NCI-H2196 treated with DMSO at 0.1 percent for 48 hours (cell line): ENCODE measurements at regions not wholly inside any gene's neighbourhood (a gene's known extent, or its start where the extent isn't known, plus 50 kb on each side); places are given as distances from the start of the nearest gene placed in this dataset.

Experiments
- DNase-seq: peaks from one replicate; lab custom pipeline; 2025; ENCODE audit not compliant: unreplicated experiment; lab: John Stamatoyannopoulos, UW

DNA sequence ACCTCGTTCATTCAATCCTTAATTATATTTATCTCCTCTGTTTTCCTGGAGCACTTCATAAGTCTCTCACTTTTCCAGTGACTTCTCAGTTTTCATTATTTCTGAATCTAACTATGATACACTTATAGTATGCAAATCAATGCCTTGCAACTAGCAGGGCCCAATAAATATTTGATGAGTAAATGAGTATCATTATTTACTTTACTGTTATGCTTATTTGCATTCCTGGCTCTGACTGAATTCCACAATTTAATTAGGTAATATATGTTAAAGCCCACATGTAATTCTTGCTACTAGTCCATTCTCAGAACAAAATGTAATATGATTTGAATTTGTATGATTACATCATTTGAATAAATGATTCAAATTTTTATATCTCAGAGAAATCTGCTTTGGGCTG is 1595.1 kb upstream of the MIR17HG start:
- DNase-seq: no peak

DNA sequence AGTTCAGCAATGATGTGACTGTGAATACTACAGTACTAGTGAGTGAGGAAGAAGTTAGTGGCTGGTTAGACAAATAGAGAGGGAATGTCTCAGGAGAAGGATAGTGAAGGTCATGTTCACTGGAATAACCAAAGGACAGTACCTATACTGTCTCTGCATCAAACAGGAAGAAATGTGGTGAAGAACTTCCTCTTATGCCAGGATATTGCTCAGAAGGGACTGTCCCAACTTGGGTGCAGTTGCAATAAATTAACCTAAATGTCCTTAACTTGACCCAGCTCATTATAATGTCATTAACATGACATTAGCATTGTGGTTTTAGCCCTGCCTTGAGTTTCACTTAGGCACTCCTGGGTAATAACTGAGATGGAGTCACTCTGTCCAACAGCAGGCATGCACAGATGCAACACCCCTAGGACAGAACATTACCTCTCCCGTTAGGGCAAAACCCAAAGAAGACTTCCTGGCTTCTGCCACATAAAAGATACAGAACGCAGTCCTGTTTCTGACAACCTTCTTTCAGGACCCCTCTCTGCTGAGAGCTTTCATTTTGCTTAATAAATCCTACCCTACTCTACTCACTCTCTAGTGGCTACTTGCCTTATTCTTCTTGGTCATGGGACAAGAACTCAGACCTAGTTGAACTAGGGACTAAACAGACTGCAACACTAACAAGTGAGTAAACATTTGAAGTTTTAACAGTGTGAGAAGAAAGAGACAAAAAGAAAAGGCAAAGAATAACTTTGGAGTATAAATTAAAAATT is 1591.6 kb upstream of the MIR17HG start:
- no peak for DNase-seq

DNA sequence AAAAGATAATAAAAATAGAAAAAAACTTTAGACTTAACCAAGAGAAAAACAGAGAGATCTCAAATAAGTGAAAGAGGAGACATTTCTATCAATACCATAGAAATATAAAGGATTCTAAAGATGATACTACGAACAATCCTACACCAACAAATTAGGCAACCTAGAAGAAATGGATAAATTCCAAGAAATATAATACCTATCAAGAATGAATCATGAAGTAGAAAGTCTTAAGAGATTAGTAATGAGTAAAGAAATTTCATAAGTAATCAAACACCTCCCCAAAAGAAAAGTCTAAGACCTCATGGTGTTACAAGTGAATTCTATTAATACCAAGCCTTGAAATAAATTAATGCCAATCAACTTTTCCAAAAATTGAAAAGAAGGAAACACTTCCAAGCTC is 1584.5 kb upstream of the MIR17HG start:
- DNase-seq: no peak

DNA sequence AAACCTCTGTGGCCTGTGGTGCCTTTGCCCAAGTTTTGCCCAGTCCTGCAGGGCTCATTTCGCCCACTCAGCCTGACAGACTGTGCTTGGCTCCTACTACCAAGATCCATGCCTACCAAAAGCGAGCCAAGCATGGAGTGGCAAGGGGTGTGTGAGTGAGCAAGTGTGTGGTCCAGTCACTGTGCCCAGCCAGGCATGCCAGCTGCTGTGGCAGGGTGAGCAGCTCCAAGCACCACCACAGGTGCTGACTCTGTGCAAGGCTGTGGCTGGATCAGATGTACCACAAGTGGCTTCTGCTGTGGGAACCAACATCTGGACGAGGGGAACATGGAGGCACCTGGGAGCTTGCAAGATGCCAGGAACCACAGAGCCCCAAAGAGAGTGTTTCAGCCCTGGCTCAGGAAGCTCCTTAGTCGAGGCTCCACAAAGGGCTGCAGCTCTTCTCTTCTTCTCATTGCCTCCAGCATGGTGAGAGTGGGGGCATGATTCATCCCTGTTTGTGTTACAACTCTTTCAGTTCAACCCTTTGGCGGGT is 1564.2 kb upstream of the MIR17HG start:
- no peak for DNase-seq

DNA sequence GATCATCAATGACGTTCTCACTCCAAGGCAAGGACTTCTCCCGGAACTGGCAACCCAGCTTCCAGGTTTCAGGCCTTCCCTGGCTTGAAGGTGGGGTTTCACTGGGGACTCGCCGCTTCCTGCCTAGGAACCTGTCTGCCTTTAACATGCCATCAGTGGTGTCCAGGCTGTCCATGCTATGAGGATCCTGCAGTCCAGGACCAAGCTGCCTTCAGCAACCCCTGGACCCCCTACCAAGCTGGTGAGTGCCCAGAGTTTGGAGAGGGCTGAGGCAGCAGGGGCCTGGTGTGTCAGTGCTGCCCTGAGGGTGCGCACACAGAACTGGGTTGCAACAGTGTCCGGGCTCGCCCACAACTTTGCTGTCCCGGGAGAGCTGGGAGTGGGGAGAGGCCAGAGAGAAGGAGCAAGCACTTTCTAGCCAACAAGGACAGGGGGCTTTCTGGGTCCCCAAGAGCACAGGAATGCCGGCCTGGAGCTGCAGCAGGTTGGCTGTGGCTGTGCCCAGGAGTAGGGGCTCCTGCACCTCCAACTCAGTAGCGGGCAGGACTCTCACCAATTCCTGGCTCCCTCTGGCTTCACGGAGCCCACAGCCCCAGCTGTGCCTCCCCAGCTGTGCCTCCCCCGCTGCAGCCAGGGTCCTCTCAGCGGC is 1563.2 kb upstream of the MIR17HG start:
- no peak for DNase-seq

DNA sequence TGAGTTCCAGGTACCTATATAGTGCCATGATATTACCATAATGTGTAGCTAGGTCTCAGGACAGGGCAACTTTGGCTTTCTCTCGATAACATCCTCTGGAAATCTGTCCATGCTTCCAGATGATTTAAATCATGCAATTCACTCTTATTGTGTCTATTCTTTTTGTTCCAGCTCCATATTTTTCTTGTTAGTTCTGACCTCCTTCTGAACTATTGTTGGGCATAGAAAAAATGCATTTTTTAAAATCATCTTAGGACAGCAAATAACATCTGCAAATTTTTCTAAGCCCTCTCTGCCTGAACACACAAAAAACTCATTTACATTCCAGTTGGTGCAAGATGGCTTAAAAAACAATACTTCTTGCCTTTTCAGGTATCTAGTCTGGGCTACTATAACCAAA is 1561.0 kb upstream of the MIR17HG start:
- no peak for DNase-seq

DNA sequence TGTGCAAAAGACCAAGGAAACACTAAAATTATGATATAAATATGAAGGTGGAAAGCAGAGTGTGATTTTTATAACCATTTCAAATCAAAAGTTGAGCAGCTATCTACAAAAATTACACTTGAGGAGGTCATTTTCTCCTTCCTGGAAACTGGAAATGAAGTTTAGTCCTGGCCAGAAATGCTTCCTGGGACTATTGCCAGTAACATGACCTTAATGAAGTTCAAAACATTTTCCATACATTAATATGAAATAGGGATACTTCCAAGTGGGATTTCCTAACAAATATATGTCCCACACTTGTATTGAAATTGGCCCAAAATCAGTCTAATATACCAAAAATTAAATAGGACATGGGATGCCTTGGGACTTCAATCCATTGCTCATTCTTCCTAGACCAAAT is 1556.8 kb upstream of the MIR17HG start:
- DNase-seq: no peak

DNA sequence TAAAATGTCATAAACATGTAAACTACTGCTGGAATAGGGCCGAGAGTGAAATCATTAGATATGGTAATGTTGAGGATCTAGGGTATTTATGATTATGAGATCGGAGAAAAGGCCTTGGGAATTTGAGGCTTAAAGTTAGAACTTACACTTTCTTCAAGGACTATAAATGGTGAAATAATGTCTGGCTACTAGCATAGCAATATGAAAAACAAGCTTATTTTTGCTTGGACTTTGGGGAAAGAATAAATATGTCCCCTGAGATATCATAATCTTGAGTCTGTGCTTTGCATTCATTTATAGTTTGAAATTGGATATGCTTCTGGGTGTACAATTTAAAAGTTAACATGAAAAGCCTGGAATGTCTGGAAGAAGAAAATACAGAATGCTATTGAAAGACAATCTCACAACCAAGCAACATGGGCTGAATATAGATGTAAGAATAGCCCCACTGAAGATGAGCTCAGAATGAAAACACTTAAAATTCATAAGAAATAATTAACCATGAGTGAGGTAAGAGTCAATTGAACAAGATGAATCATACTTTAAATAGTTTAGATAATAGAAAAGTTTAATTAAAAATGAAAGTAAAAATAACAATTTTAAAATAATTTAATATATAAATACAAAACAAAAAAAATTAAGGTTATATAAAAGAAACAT is 1555.4 kb upstream of the MIR17HG start:
- no peak for DNase-seq

DNA sequence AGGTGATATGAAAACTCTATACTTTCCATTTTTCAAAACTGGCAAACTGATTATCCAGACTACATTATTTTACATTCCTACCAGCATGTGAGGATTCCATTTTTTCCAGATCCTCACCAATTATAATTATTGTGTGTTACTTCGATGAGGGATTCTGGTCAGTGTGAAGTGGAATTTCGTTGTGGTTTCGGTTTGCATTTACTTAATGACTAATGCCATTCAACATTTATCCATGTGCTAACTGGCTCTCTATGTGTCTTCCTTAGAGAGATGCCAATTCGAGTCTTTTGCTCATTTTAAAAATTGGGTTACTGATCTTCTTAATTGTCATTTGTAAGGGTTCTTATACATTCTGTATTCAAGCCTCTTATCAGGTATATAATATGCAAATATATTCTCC is 1551.3 kb upstream of the MIR17HG start:
- DNase-seq: no peak

DNA sequence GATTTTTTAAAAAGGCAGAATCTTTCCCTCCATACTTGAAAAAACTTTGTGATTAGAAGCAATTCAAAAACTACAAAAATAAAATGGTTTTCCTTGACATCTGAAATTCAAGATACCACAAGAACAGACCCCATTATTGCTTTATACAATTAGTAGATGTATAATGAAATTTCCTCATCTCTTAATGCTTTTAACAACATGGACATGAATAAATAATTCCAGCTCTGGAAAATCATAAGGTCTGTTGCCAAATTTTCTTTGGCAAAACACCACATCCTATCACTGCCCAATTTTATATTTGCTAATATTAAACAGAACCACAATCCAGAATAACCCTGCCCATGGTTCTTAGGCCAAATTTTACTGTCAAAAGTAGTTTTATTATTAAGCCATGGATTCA is 1543.6 kb upstream of the MIR17HG start:
- DNase-seq: no peak

DNA sequence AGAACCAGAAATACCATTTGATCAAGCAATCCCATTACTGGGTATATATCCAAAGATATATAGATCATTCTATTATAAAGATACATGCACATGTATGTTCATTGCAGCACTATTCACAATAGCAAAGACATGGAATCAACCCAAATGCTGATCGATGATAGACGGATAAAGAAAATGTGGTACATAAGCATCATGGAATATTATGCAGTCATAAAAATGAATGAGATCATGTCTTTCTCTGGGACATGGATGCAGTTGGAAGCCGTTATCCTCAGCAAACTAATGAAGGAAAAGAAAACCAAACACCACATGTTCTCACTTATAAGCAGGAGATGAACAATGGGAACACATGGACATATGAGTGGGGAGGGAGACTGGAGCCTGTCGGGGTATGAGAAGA is 1540.9 kb upstream of the MIR17HG start:
- no peak for DNase-seq

DNA sequence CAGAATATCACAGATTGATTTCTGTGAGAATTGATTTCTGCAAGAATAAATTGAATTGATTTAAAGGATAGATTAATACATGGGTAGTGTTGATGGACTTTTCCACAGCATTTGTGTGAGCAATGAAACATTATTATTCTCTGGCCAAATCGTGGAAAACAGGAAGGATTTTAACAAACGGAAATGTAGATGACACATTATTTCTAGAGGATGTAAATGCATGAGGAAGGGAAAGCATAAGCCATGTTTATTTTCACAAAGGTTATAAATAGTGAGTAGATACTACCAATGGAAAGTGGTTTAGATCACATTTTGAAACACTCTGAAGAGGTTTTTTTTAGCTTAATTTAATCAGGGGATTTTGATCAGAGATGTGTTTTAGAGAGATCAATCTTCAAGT is 1534.6 kb upstream of the MIR17HG start:
- DNase-seq: no peak

DNA sequence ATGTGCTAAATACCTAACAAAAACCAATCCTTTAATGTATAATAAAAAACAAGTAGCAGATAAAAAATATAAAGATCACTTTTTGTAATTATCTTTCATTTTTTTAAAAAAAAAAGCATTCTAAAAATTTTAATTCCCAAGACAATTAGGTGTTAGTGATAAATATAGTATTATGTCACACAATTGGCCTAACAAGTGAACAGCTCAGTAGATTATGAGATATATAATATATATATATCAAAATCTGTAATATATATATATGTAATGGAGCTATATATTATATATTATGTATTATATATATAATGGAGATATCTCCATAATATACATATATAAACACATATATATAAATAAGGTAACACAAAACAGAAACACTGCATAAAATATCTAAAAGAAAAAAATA is 1531.1 kb upstream of the MIR17HG start:
- no peak for DNase-seq

DNA sequence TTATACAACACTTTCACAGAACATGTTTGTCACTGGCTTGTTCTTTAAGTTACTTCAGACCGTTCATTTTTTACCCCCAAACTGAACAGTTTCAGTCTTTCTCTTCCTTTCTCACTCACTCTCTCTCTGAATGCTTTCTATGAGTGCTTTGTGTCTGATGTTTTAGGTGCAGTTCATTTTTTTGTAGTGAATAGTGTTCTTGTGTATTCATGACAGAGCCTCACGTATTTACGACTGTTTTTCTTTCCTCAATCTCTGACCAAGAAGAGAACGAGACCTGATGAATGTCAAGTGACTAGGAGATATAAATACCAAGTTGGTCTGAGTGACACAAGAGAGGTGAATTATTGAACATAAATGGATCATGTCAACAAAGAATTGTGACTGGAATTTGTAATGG is 1525.0 kb upstream of the MIR17HG start:
- no peak for DNase-seq

DNA sequence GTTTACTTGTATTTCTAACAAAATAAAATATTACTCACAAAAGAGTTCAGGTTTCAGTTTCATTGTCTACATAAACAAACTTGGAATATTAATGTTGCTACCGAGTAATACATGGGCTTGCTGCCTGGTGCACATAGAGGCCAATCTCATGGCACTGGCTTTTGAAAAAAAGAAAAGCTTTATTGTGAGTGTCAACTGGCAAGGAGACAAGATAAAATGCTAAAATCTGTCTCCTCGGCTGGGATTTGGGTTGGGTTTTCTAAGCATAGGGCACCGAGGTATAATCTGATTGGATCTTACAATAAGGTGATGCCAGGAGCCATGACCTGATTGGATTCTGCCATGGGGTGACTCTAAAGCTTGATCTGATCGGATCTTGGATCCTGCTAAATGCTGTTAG is 1519.9 kb upstream of the MIR17HG start:
- DNase-seq: no peak

DNA sequence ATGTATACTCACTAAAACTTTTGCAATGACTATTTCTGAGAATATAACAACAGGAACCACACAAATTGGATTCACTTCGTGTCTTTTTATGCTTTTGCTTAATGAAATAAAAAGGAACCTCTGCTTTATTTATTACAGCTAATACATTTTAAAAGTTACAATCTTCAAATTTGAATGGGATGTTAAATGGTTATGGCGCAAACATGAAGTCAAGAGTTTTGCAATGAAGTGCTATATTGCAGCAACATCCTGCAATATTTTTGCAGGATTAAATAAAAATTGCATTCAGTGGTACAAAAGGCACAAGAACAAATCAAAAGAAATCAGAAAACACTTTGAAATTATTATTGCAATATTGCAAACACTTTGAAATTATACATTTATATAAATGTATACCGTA is 1519.0 kb upstream of the MIR17HG start:
- DNase-seq: no peak

DNA sequence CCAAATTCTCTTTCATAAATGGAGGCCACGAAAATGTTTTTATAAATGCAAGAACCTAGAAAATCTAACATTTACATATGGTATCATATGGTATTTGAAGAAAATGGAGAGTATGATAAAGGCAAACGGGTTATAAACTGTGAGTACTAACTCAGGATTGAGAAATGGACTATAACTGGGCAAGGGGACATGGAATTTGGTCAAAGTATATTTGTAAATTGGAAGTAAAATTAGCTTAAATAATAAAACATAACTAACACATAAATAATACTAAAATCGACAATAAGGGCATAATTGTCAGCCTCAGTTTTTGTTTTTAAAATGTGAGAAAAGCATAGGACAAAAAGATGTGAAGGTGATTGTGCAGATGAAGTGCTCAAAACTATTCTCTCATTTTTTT is 1516.3 kb upstream of the MIR17HG start:
- DNase-seq: no peak

DNA sequence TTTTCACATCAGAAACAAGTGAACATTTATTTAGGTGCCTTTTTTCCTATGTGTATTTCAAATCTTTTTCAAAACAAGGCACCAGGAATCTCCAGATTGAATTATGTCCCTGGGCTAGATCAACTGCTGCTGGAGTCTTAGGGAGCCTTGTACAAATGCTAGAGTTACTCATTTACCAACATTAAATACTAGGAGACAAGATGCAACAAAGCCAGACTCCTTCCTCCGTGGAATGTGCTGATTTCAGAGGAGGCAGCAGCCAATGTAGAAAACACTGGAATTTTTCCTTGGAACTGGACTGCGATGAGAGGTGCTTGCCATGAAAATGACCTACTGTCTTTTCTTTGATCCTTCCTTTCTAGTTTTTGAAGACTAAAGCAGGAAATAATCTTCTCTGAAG is 1514.7 kb upstream of the MIR17HG start:
- DNase-seq: no peak

DNA sequence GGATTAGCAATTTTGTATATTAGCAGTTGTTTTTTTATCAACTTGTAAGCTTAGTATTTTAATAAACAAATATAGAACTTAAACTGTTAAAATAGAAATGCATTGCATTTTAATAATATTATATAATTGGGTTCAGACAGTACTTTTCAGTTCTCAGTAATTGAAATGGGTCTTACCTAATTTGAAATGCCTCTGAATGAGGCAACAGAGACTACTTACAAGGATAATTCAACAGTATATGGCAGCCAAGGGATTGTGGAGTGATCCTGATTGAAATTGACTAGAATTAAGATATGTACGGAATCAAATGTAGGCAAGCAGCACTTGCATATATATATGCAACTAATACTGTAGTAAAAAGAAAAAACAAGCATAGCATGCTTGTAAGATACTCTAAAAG is 1503.9 kb upstream of the MIR17HG start:
- DNase-seq: no peak

DNA sequence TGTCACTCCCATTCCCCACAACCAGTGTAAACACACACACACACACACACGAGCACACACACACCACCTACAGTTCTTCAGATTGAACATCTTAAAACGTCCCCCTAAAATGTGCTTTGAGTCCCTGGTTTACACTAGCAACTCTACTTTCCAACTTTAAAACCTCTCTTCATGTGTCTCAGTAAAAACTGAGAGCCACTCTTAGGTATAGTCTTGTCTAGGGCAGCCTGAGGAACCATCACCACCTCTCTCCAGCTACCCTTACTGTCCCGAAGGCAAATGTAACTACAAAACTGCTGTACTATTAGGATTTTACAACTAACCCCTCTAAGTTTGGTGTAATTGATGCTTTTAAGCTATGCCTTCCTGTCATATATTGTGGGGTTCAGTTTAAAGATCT is 1501.6 kb upstream of the MIR17HG start:
- DNase-seq: no peak

DNA sequence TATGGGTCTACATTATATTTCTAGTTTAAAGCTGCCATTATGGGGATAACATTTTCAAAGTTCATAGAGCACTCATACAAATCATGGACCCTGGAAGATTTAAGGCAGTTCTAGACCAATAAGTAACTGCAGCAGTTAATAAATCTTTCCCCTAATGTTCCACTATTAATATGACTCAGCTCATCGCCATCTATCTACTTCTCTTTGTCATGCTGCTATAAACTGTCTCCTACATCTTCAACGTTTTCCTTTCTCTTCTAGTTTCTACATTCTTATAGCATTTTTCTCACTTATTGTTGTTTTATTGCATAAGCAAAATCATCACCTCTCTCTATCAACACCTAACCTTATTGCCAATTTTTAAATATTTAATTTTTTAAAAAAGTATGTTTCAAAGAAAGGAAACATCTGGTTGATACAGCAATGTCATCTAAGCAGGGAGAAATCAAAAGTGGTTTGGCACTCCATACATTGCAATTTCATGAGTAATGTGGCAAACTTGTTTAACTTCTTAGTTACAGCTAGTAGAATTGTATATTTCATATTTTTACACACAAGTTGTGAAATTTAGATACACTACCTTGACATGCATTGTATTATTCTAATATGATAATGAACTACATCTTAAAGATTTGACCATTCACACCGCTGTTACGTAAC is 1500.4 kb upstream of the MIR17HG start:
- DNase-seq: no peak

DNA sequence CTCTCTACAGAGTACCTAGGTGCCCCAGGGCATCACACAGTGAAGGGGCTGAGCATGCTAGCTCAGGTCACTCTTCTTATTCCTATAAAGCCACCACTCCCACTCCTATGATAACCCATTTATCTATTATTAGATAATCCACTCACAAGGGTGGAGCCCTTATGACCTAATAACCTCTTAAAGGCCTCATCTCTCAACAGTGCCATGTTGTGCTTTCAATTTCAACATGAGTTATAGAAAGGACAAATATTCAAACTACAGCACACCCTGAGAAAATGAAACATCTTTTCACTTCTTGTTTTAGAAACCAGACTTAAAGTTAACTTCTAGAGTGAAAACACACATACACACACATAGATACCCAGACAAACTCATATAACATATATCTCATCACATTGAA is 1494.9 kb upstream of the MIR17HG start:
- DNase-seq: no peak
